IPS-20b (cell line): ENCODE measurements at regions not wholly inside any gene's neighbourhood (a gene's known extent, or its start where the extent isn't known, plus 50 kb on each side); places are given as distances from the start of the nearest gene placed in this dataset.

Experiments
- H3K27ac ChIP-seq: one replicate; pipeline ENCODE4 v1.5.1; 2013; ENCODE audit warnings: low read length
- H3K27me3 ChIP-seq: 2 replicates; pipeline ENCODE4 v1.6.1; 2013; ENCODE audit warnings: mild to moderate bottlenecking, low read length, inconsistent platforms; ENCODE audit not compliant: insufficient read depth
- H3K36me3 ChIP-seq: 2 replicates; pipeline ENCODE4 v1.6.1; 2013; ENCODE audit warnings: low read depth, mild to moderate bottlenecking, inconsistent platforms, low read length, moderate library complexity; ENCODE audit not compliant: insufficient read depth
- H3K4me1 ChIP-seq: 2 replicates; pipeline ENCODE4 v1.6.1; 2013; ENCODE audit warnings: mild to moderate bottlenecking, control low read depth, inconsistent platforms, low read length, moderate library complexity; ENCODE audit not compliant: insufficient read depth
- H3K4me3 ChIP-seq: 2 replicates; pipeline ENCODE4 v1.5.1; 2013; ENCODE audit warnings: mild to moderate bottlenecking, low read length, inconsistent platforms
- H3K9ac ChIP-seq: 2 replicates; pipeline ENCODE4 v1.6.1; 2013; ENCODE audit warnings: low read depth, mild to moderate bottlenecking, inconsistent platforms, low read length, moderate library complexity
- H3K9me3 ChIP-seq: 2 replicates; pipeline ENCODE4 v1.6.1; 2013; ENCODE audit warnings: mild to moderate bottlenecking, low read depth, low read length, inconsistent platforms; ENCODE audit not compliant: insufficient read depth

GRCh38 chr3:55320928-55321327 lies 166.2 kb downstream of the WNT5A start:
- H3K9ac ChIP-seq, result no peak overlapping the region
- H3K27ac ChIP-seq, result no peak overlapping the region
- H3K4me1 ChIP-seq, result no peaks in the 10 kb centered on the region
- no peak overlapping the region for H3K4me3 ChIP-seq
- no peaks in the 10 kb centered on the region for H3K27me3 ChIP-seq
- no peaks in the 10 kb centered on the region for H3K9me3 ChIP-seq
- H3K36me3 ChIP-seq, result no peaks in the 10 kb centered on the region

- Histone ChIP-seq H3K4me1 (no peaks in the 10 kb centered on the region), H3K9me3 (no peaks in the 10 kb centered on the region), H3K27me3 (no peaks in the 10 kb centered on the region), H3K9ac (no peak overlapping the region), H3K36me3 (no peaks in the 10 kb centered on the region), H3K4me3 (no peak overlapping the region), H3K27ac (no peak overlapping the region)
Observed at GRCh38 chr3:55315396-55315795, 171.7 kb downstream of the WNT5A start.

- H3K27me3 ChIP-seq, result no peaks in the 10 kb centered on the region
- no peak overlapping the region for H3K27ac ChIP-seq
- H3K4me3 ChIP-seq, result no peak overlapping the region
- H3K4me1 ChIP-seq, result no peaks in the 10 kb centered on the region
- no peaks in the 10 kb centered on the region for H3K36me3 ChIP-seq
- no peak overlapping the region for H3K9ac ChIP-seq
- H3K9me3 ChIP-seq, result no peaks in the 10 kb centered on the region
Observed at GRCh38 chr3:55313666-55314065, 173.4 kb downstream of the WNT5A start.

- no peaks in the 10 kb centered on the region for H3K4me1 ChIP-seq
- no peak overlapping the region for H3K9ac ChIP-seq
- no peak overlapping the region for H3K4me3 ChIP-seq
- H3K9me3 ChIP-seq, result no peaks in the 10 kb centered on the region
- H3K27me3 ChIP-seq, result no peaks in the 10 kb centered on the region
- H3K27ac ChIP-seq, result no peak overlapping the region
- H3K36me3 ChIP-seq, result no peaks in the 10 kb centered on the region
Observed at GRCh38 chr3:55309336-55309735, 177.8 kb downstream of the WNT5A start.

- Histone ChIP-seq H3K4me3 (no peak overlapping the region), H3K4me1 (no peaks in the 10 kb centered on the region), H3K36me3 (no peaks in the 10 kb centered on the region), H3K9ac (no peak overlapping the region), H3K9me3 (no peaks in the 10 kb centered on the region), H3K27me3 (no peaks in the 10 kb centered on the region), H3K27ac (no peak overlapping the region)
Observed at GRCh38 chr3:55307622-55308021, 179.5 kb downstream of the WNT5A start.

- Histone ChIP-seq H3K36me3 (no peaks in the 10 kb centered on the region), H3K4me3 (no peak overlapping the region), H3K27ac (no peak overlapping the region), H3K4me1 (no peaks in the 10 kb centered on the region), H3K9ac (no peak overlapping the region), H3K27me3 (no peaks in the 10 kb centered on the region), H3K9me3 (no peaks in the 10 kb centered on the region)
Observed at GRCh38 chr3:55305696-55306485, 181.2 kb downstream of the WNT5A start.

GRCh38 chr3:55300701-55301100 lies 186.4 kb downstream of the WNT5A start:
- no peaks in the 10 kb centered on the region for H3K36me3 ChIP-seq

GRCh38 chr3:55297706-55298105 lies 189.4 kb downstream of the WNT5A start:
- Histone ChIP-seq H3K27ac (no peak overlapping the region), H3K4me1 (peaks cover under 1% of the 10 kb centered on the region; the same call in 1 of the 2 replicates), H3K9ac (no peak overlapping the region), H3K27me3 (no peaks in the 10 kb centered on the region), H3K4me3 (no peak overlapping the region), H3K9me3 (no peaks in the 10 kb centered on the region), H3K36me3 (no peaks in the 10 kb centered on the region)

More at GRCh38 chr3:55300701-55301100, 186.4 kb downstream of the WNT5A start:
- Histone ChIP-seq H3K4me3 (no peak overlapping the region), H3K27me3 (no peaks in the 10 kb centered on the region), H3K9me3 (no peaks in the 10 kb centered on the region), H3K27ac (no peak overlapping the region), H3K9ac (no peak overlapping the region), H3K4me1 (no peaks in the 10 kb centered on the region)

- H3K9ac ChIP-seq, result no peak overlapping the region
- H3K27ac ChIP-seq, result no peak overlapping the region
- H3K4me3 ChIP-seq, result no peak overlapping the region
- peaks cover 5% of the 10 kb centered on the region; the same call in 1 of the 2 replicates for H3K4me1 ChIP-seq
- H3K36me3 ChIP-seq, result no peaks in the 10 kb centered on the region
- no peaks in the 10 kb centered on the region for H3K9me3 ChIP-seq
- no peaks in the 10 kb centered on the region for H3K27me3 ChIP-seq
Observed at GRCh38 chr3:55297245-55297644, 189.9 kb downstream of the WNT5A start.

GRCh38 chr3:55296791-55297190 lies 190.3 kb downstream of the WNT5A start:
- no peak overlapping the region for H3K27ac ChIP-seq

GRCh38 chr3:55296030-55296429 lies 191.1 kb downstream of the WNT5A start:
- peaks cover 8% of the 10 kb centered on the region; the same call in 1 of the 2 replicates for H3K4me1 ChIP-seq
- no peak overlapping the region for H3K4me3 ChIP-seq

More at GRCh38 chr3:55296791-55297190, 190.3 kb downstream of the WNT5A start:
- no peak overlapping the region for H3K9ac ChIP-seq
- H3K4me3 ChIP-seq, result no peak overlapping the region
- no peaks in the 10 kb centered on the region for H3K9me3 ChIP-seq
- H3K4me1 ChIP-seq, result peaks cover 8% of the 10 kb centered on the region; the same call in 1 of the 2 replicates
- H3K27me3 ChIP-seq, result no peaks in the 10 kb centered on the region
- H3K36me3 ChIP-seq, result no peaks in the 10 kb centered on the region

GRCh38 chr3:55294557-55294956 lies 192.5 kb downstream of the WNT5A start:
- H3K9me3 ChIP-seq, result no peaks in the 10 kb centered on the region
- H3K4me1 ChIP-seq, result peaks cover 8% of the 10 kb centered on the region; the same call in 1 of the 2 replicates
- no peak overlapping the region for H3K4me3 ChIP-seq
- H3K36me3 ChIP-seq, result no peaks in the 10 kb centered on the region
- no peak overlapping the region for H3K27ac ChIP-seq
- H3K9ac ChIP-seq, result no peak overlapping the region
- no peaks in the 10 kb centered on the region for H3K27me3 ChIP-seq

More at GRCh38 chr3:55296030-55296429, 191.1 kb downstream of the WNT5A start:
- Histone ChIP-seq H3K9me3 (no peaks in the 10 kb centered on the region), H3K9ac (no peak overlapping the region), H3K27ac (no peak overlapping the region), H3K27me3 (no peaks in the 10 kb centered on the region), H3K36me3 (no peaks in the 10 kb centered on the region)
